CD4-positive, alpha-beta T cell treated with Interleukin-4 for 4 hours (primary cell): ENCODE measurements at regions not wholly inside any gene's neighbourhood (a gene's known extent, or its start where the extent isn't known, plus 50 kb on each side); places are given as distances from the start of the nearest gene placed in this dataset.

Experiments used
- DNase-seq: peaks from one replicate; pipeline ENCODE4 v3.0.0-alpha.2; 2020

GRCh38 chr1:29664711-29665110 lies 428.4 kb downstream of the PTPRU start:
- no peak for DNase-seq

GRCh38 chr1:29658688-29659087 lies 422.4 kb downstream of the PTPRU start:
- no peak for DNase-seq

- no peak for DNase-seq
Measured at GRCh38 chr1:29657816-29658215, 421.5 kb downstream of the PTPRU start.

- no peak for DNase-seq
Measured at GRCh38 chr1:29655945-29656850, 419.9 kb downstream of the PTPRU start.

GRCh38 chr1:29655145-29655544 lies 418.8 kb downstream of the PTPRU start:
- no peak for DNase-seq

GRCh38 chr1:29653886-29654450 lies 417.6 kb downstream of the PTPRU start:
- no peak for DNase-seq

- no peak for DNase-seq
Measured at GRCh38 chr1:29653034-29653810, 416.9 kb downstream of the PTPRU start.

GRCh38 chr1:29651684-29652665 lies 415.7 kb downstream of the PTPRU start:
- no peak for DNase-seq

GRCh38 chr1:29651246-29651645 lies 414.9 kb downstream of the PTPRU start:
- no peak for DNase-seq

GRCh38 chr1:29650476-29650875 lies 414.2 kb downstream of the PTPRU start:
- DNase-seq = no peak

GRCh38 chr1:29650041-29650400 lies 413.7 kb downstream of the PTPRU start:
- DNase-seq = no peak

GRCh38 chr1:29649189-29650040 lies 413.1 kb downstream of the PTPRU start:
- no peak for DNase-seq

GRCh38 chr1:29648798-29649188 lies 412.5 kb downstream of the PTPRU start:
- DNase-seq = no peak

GRCh38 chr1:29648026-29648425 lies 411.7 kb downstream of the PTPRU start:
- DNase-seq = no peak

- DNase-seq = no peak
Measured at GRCh38 chr1:29647581-29647980, 411.3 kb downstream of the PTPRU start.

- DNase-seq = no peak
Measured at GRCh38 chr1:29646161-29646775, 409.9 kb downstream of the PTPRU start.

GRCh38 chr1:29645586-29645985 lies 409.3 kb downstream of the PTPRU start:
- DNase-seq = no peak

- no peak for DNase-seq
Measured at GRCh38 chr1:29644812-29645211, 408.5 kb downstream of the PTPRU start.

GRCh38 chr1:29643838-29644440 lies 407.6 kb downstream of the PTPRU start:
- DNase-seq = no peak

GRCh38 chr1:29643281-29643680 lies 407.0 kb downstream of the PTPRU start:
- no peak for DNase-seq

- no peak for DNase-seq
Measured at GRCh38 chr1:29642519-29642918, 406.2 kb downstream of the PTPRU start.
